H1 (cell line): ENCODE measurements at regions not wholly inside any gene's neighbourhood (a gene's known extent, or its start where the extent isn't known, plus 50 kb on each side); places are given as distances from the start of the nearest gene placed in this dataset.

Experiments used
- CTBP2 ChIP-seq: IDR thresholded peaks from 2 replicates; pipeline ENCODE4 v1.7.0; 2011; ENCODE audit warnings: borderline replicate concordance, mild to moderate bottlenecking, moderate library complexity, mixed read lengths, low read length; ENCODE audit not compliant: insufficient read depth, insufficient read length
- TEAD4 ChIP-seq: IDR thresholded peaks from 2 replicates; pipeline ENCODE4 v1.6.1; 2012; ENCODE audit warnings: low read depth, low read length, inconsistent platforms, mixed read lengths

- TF ChIP-seq TEAD4 (no peak), CTBP2 (no peak)
- TF ChIP-seq, all 59 proteins: peak for 0
Observed at GRCh38 chr4:43680421-43680820, 768.2 kb downstream of the KCTD8 start (continued).
